ENCODE measurements at regions not wholly inside any gene's neighbourhood (a gene's known extent, or its start where the extent isn't known, plus 50 kb on each side); places are given as distances from the start of the nearest gene placed in this dataset.

- ChIA-PET POLR2A (no interaction called here), CTCF (no interaction called here)
- no peaks in the 10 kb centered on the region for H3K36me3 Mint-ChIP-seq (ENCODE audit: low read depth)
- H3K27ac Mint-ChIP-seq = no peak overlapping the region
- no peak for DNase-seq
- no peak overlapping the region for H3K4me3 Mint-ChIP-seq
- H3K27me3 Mint-ChIP-seq = no peaks in the 10 kb centered on the region
- H3K4me1 Mint-ChIP-seq = no peaks in the 10 kb centered on the region
- H3K9me3 Mint-ChIP-seq = no peaks in the 10 kb centered on the region
Measured at GRCh38 chr11:15476371-15476917, 361.7 kb downstream of the INSC start.

GRCh38 chr11:15481871-15482270, 367.1 kb downstream of the INSC start:
- Mint-ChIP-seq H3K4me1 (no peaks in the 10 kb centered on the region), H3K27ac (no peak overlapping the region), H3K36me3 (ENCODE audit: low read depth) (no peaks in the 10 kb centered on the region), H3K9me3 (no peaks in the 10 kb centered on the region), H3K27me3 (no peaks in the 10 kb centered on the region), H3K4me3 (no peak overlapping the region)
- POLR2A ChIA-PET = no interaction called here
- no peak for DNase-seq
- CTCF ChIA-PET = no interaction called here

- Mint-ChIP-seq H3K4me1 (no peaks in the 10 kb centered on the region), H3K27ac (no peak overlapping the region), H3K27me3 (no peaks in the 10 kb centered on the region), H3K36me3 (ENCODE audit: low read depth) (no peaks in the 10 kb centered on the region), H3K9me3 (no peaks in the 10 kb centered on the region), H3K4me3 (no peak overlapping the region)
- ChIA-PET CTCF (no interaction called here), POLR2A (no interaction called here)
- no peak for DNase-seq
Measured at GRCh38 chr11:15483205-15483604, 368.5 kb downstream of the INSC start.

- no peak overlapping the region for H3K27ac Mint-ChIP-seq
- POLR2A ChIA-PET = no interaction called here
- no peak overlapping the region for H3K4me3 Mint-ChIP-seq
- DNase-seq = no peak
- no peaks in the 10 kb centered on the region for H3K27me3 Mint-ChIP-seq
- no peaks in the 10 kb centered on the region for H3K4me1 Mint-ChIP-seq
- no peaks in the 10 kb centered on the region for H3K36me3 Mint-ChIP-seq (ENCODE audit: low read depth)
- H3K9me3 Mint-ChIP-seq = no peaks in the 10 kb centered on the region
- CTCF ChIA-PET = interaction anchor here (1.3 kb wide), 1 partner anchor 11 kb away, joined by 3 read pairs; no protein-coding TSS in a partner anchor
Measured at GRCh38 chr11:15484398-15484797, 369.7 kb downstream of the INSC start.

- CTCF ChIA-PET = no interaction called here
- H3K27me3 Mint-ChIP-seq = no peaks in the 10 kb centered on the region
- no peak for DNase-seq
- H3K4me1 Mint-ChIP-seq = no peaks in the 10 kb centered on the region
- POLR2A ChIA-PET = no interaction called here
- no peaks in the 10 kb centered on the region for H3K9me3 Mint-ChIP-seq
- H3K27ac Mint-ChIP-seq = no peak overlapping the region
- H3K36me3 Mint-ChIP-seq (ENCODE audit: low read depth) = no peaks in the 10 kb centered on the region
- H3K4me3 Mint-ChIP-seq = no peak overlapping the region
Measured at GRCh38 chr11:15485432-15485831, 370.7 kb downstream of the INSC start.

- CTCF ChIA-PET = no interaction called here
- H3K9me3 Mint-ChIP-seq = no peaks in the 10 kb centered on the region
- no peaks in the 10 kb centered on the region for H3K36me3 Mint-ChIP-seq (ENCODE audit: low read depth)
- POLR2A ChIA-PET = no interaction called here
- no peak for DNase-seq
- no peaks in the 10 kb centered on the region for H3K27me3 Mint-ChIP-seq
- H3K4me1 Mint-ChIP-seq = no peaks in the 10 kb centered on the region
- no peak overlapping the region for H3K4me3 Mint-ChIP-seq
- no peak overlapping the region for H3K27ac Mint-ChIP-seq
Measured at GRCh38 chr11:15489281-15489680, 374.6 kb downstream of the INSC start.

- ChIA-PET POLR2A (no interaction called here), CTCF (no interaction called here)
- Mint-ChIP-seq H3K36me3 (ENCODE audit: low read depth) (no peaks in the 10 kb centered on the region), H3K27ac (no peak overlapping the region), H3K4me3 (no peak overlapping the region), H3K27me3 (no peaks in the 10 kb centered on the region), H3K9me3 (no peaks in the 10 kb centered on the region), H3K4me1 (no peaks in the 10 kb centered on the region)
- DNase-seq = no peak
Measured at GRCh38 chr11:15490535-15490934, 375.8 kb downstream of the INSC start.

GRCh38 chr11:15493066-15493465, 378.3 kb downstream of the INSC start:
- Mint-ChIP-seq H3K27me3 (no peaks in the 10 kb centered on the region), H3K9me3 (no peaks in the 10 kb centered on the region), H3K27ac (no peak overlapping the region), H3K4me3 (no peak overlapping the region), H3K4me1 (no peaks in the 10 kb centered on the region), H3K36me3 (ENCODE audit: low read depth) (no peaks in the 10 kb centered on the region)
- DNase-seq = no peak
- ChIA-PET CTCF (no interaction called here), POLR2A (no interaction called here)

GRCh38 chr11:15493921-15494620, 379.3 kb downstream of the INSC start:
- Mint-ChIP-seq H3K9me3 (no peaks in the 10 kb centered on the region), H3K27me3 (no peaks in the 10 kb centered on the region), H3K27ac (no peak overlapping the region), H3K36me3 (ENCODE audit: low read depth) (no peaks in the 10 kb centered on the region), H3K4me1 (no peaks in the 10 kb centered on the region), H3K4me3 (no peak overlapping the region)
- no peak for DNase-seq
- CTCF ChIA-PET = no interaction called here
- POLR2A ChIA-PET = no interaction called here

- no peaks in the 10 kb centered on the region for H3K4me1 Mint-ChIP-seq
- H3K36me3 Mint-ChIP-seq (ENCODE audit: low read depth) = no peaks in the 10 kb centered on the region
- no peaks in the 10 kb centered on the region for H3K27me3 Mint-ChIP-seq
- ChIA-PET CTCF (no interaction called here), POLR2A (no interaction called here)
- DNase-seq = no peak
- H3K27ac Mint-ChIP-seq = no peak overlapping the region
- H3K4me3 Mint-ChIP-seq = no peak overlapping the region
- no peaks in the 10 kb centered on the region for H3K9me3 Mint-ChIP-seq
Measured at GRCh38 chr11:15494740-15495139, 380.0 kb downstream of the INSC start.

GRCh38 chr11:15495462-15495861, 380.7 kb downstream of the INSC start:
- H3K4me3 Mint-ChIP-seq = no peak overlapping the region
- CTCF ChIA-PET = no interaction called here
- H3K27me3 Mint-ChIP-seq = no peaks in the 10 kb centered on the region
- no peaks in the 10 kb centered on the region for H3K9me3 Mint-ChIP-seq
- no peak overlapping the region for H3K27ac Mint-ChIP-seq
- no peak for DNase-seq
- POLR2A ChIA-PET = no interaction called here
- no peaks in the 10 kb centered on the region for H3K36me3 Mint-ChIP-seq (ENCODE audit: low read depth)
- H3K4me1 Mint-ChIP-seq = no peaks in the 10 kb centered on the region

GRCh38 chr11:15497366-15497765, 382.6 kb downstream of the INSC start:
- H3K36me3 Mint-ChIP-seq (ENCODE audit: low read depth) = no peaks in the 10 kb centered on the region
- DNase-seq = no peak
- ChIA-PET CTCF (no interaction called here), POLR2A (no interaction called here)
- H3K4me3 Mint-ChIP-seq = no peak overlapping the region
- H3K27me3 Mint-ChIP-seq = no peaks in the 10 kb centered on the region
- no peaks in the 10 kb centered on the region for H3K9me3 Mint-ChIP-seq
- no peak overlapping the region for H3K27ac Mint-ChIP-seq
- no peaks in the 10 kb centered on the region for H3K4me1 Mint-ChIP-seq

- no peaks in the 10 kb centered on the region for H3K36me3 Mint-ChIP-seq (ENCODE audit: low read depth)
- H3K27ac Mint-ChIP-seq = no peak overlapping the region
- POLR2A ChIA-PET = no interaction called here
- no peaks in the 10 kb centered on the region for H3K4me1 Mint-ChIP-seq
- H3K27me3 Mint-ChIP-seq = no peaks in the 10 kb centered on the region
- no peaks in the 10 kb centered on the region for H3K9me3 Mint-ChIP-seq
- CTCF ChIA-PET = no interaction called here
- DNase-seq = no peak
- no peak overlapping the region for H3K4me3 Mint-ChIP-seq
Measured at GRCh38 chr11:15499674-15500073, 385.0 kb downstream of the INSC start.

- CTCF ChIA-PET = no interaction called here
- Mint-ChIP-seq H3K27ac (no peak overlapping the region), H3K9me3 (no peaks in the 10 kb centered on the region), H3K27me3 (no peaks in the 10 kb centered on the region), H3K4me1 (no peaks in the 10 kb centered on the region), H3K36me3 (ENCODE audit: low read depth) (no peaks in the 10 kb centered on the region), H3K4me3 (no peak overlapping the region)
- DNase-seq = no peak
- POLR2A ChIA-PET = no interaction called here
Measured at GRCh38 chr11:15500643-15501042, 385.9 kb downstream of the INSC start.

Measured in activated CD4-positive, alpha-beta T cell treated with anti-CD3 and anti-CD28 coated beads, Interleukin-2, amount 10 ng/mL, durations not matched to agents 7 days and 5 days (primary cell).